ENCODE measurements at regions not wholly inside any gene's neighbourhood (a gene's known extent, or its start where the extent isn't known, plus 50 kb on each side); places are given as distances from the start of the nearest gene placed in this dataset.

DNA sequence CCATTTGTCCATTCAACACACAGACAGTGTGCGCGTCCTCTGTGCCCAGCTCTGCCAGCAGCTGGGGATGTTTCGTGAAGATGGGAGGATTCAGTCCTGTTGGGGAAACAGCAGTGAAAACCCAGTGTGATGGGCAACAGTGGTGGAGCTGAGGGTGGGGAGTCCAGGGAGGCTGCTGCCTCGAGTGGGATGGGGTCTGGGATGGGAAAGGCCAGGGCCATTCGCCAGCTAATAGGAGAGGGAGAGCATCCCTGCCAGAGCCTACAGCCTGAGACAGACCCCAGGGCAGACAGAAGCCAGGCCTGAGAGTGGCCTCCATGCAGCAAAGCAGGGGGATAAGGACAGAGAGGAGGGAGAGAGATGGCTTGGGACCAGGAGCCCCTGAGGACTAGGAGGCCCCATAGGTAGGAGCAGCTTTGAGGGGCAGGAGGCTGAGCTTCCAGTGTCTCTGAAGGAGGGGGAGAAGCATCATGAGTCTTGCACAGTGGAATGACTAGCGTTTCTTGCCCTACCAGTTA, 252.6 kb downstream of the NPHP4 start:
- TF ChIP-seq, protein P1, sequence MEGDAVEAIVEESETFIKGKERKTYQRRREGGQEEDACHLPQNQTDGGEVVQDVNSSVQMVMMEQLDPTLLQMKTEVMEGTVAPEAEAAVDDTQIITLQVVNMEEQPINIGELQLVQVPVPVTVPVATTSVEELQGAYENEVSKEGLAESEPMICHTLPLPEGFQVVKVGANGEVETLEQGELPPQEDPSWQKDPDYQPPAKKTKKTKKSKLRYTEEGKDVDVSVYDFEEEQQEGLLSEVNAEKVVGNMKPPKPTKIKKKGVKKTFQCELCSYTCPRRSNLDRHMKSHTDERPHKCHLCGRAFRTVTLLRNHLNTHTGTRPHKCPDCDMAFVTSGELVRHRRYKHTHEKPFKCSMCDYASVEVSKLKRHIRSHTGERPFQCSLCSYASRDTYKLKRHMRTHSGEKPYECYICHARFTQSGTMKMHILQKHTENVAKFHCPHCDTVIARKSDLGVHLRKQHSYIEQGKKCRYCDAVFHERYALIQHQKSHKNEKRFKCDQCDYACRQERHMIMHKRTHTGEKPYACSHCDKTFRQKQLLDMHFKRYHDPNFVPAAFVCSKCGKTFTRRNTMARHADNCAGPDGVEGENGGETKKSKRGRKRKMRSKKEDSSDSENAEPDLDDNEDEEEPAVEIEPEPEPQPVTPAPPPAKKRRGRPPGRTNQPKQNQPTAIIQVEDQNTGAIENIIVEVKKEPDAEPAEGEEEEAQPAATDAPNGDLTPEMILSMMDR (IDR thresholded peaks at IDR 0.05), result no peak
- TF ChIP-seq SOX15 (CRISPR knock-in tag; IDR thresholded peaks at IDR 0.05), result no peak
- no peak for TF ChIP-seq ELF4 (CRISPR knock-in tag; IDR thresholded peaks at IDR 0.05; ENCODE audit: low read depth)

Data from WTC11 (cell line).